Peyer's patch (tissue), 4 donors: ENCODE measurements at regions not wholly inside any gene's neighbourhood (a gene's known extent, or its start where the extent isn't known, plus 50 kb on each side); places are given as distances from the start of the nearest gene placed in this dataset.

Source experiments
- CTCF ChIP-seq, 6 experiments: fragments of 450-650 bp in 4 of 6; fragments of 200-600 bp in 2 of 6; sonication (generic) in 1 of 6; IDR thresholded peaks; one replicate each; pipeline ENCODE4 v1.5.1; 2017 to 2019; ENCODE audit warnings: antibody characterized with exemption in 6 of 6, mild to moderate bottlenecking in 3 of 6, moderate library complexity in 1 of 6
- POLR2A ChIP-seq, 2 donors: fragments of 450-650 bp; IDR thresholded peaks; one replicate each; pipeline ENCODE4 v1.5.1; 2017; ENCODE audit warnings: antibody characterized with exemption in 2 of 2, mild to moderate bottlenecking in 2 of 2, moderate library complexity in 2 of 2

DNA sequence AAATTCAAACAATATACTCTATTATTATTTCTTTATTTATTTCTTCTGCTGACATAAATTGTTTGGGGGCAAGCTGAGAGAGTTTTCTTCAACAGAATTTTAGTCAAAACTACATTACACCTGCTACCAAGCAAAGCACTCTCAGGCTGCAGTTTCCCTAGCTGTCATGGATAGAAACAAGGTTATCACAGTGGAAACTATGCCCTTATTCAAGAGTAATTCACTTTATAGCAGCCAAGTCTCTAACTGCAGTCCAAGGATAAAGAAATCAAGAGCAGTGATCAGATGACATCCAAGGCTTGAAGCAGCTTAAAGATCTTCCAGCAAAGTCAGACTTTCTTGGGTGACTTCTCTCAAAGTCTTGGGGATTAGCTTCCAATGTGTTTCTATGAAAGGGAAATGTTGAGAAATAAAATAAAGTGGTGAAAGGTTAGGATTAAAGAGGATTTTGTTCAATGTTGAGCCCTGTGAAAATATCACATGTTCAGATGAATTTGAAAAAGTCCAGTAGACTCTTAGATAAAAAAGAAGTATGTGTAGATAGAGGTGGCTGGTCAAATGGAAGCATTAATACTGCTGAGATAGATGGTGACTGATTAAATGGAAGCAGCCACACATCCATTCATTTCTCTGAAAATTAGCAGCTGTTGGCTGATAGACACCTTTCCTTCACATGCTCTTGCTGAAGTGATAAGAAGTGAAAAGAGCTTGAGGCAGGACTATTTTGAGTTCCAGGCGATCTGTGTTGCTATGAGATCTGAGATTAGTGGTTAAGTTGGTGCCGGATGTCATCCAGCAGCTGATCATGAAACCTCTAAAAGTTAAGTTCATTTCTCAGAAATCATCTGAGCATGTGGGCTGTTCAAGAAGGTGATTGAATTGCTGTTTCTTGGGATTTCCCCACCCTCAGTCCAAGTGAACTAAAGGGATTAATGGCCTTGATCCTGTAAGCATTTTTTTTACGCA, 257.8 kb upstream of the BTG1 start:
- TF ChIP-seq CTCF (IDR thresholded peaks at IDR 0.05) (peak in 1 of 6 experiments; percentile 10), POLR2A (IDR thresholded peaks at IDR 0.05) (peak in 1 of 2 donors; percentile 12)
